HG03575 (cell line): ENCODE measurements at regions not wholly inside any gene's neighbourhood (a gene's known extent, or its start where the extent isn't known, plus 50 kb on each side); places are given as distances from the start of the nearest gene placed in this dataset.
A peak's percentile ranks its signal among the peaks of the same experiment; 100 is the strongest.

Source experiments
- ATAC-seq: cut with Tn5 transposase; IDR thresholded peaks from one replicate; pipeline ENCODE4 v1.9.1; 2021; ENCODE audit not compliant: unreplicated experiment, insufficient number of reproducible peaks, low FRiP score; ENCODE audit errors: extremely low read depth

GRCh38 chr1:224503161-224504118, 68.8 kb upstream of the WDR26 start:
- peak; percentile 70 for ATAC-seq

- ATAC-seq = no peak
Measured at GRCh38 chr1:224504297-224505041, 69.9 kb upstream of the WDR26 start.

GRCh38 chr1:224505454-224506093, 71.0 kb upstream of the WDR26 start:
- ATAC-seq = no peak

- ATAC-seq = no peak
Measured at GRCh38 chr1:224506141-224506814, 71.7 kb upstream of the WDR26 start.

GRCh38 chr1:224507771-224508523, 73.3 kb upstream of the WDR26 start:
- no peak for ATAC-seq

GRCh38 chr1:224509907-224510306, 75.3 kb upstream of the WDR26 start:
- no peak for ATAC-seq

- no peak for ATAC-seq
Measured at GRCh38 chr1:224510880-224511645, 76.5 kb upstream of the WDR26 start.

GRCh38 chr1:224512600-224513151, 78.1 kb upstream of the WDR26 start:
- ATAC-seq = no peak

GRCh38 chr1:224513383-224513782, 78.8 kb upstream of the WDR26 start:
- no peak for ATAC-seq

- no peak for ATAC-seq
Measured at GRCh38 chr1:224513787-224514209, 79.2 kb upstream of the WDR26 start.

GRCh38 chr1:224517171-224517570, 82.6 kb upstream of the WDR26 start:
- ATAC-seq = no peak

- ATAC-seq = no peak
Measured at GRCh38 chr1:224518528-224518927, 83.9 kb upstream of the WDR26 start.

GRCh38 chr1:224519874-224520273, 85.3 kb upstream of the WDR26 start:
- no peak for ATAC-seq

- ATAC-seq = no peak
Measured at GRCh38 chr1:224520808-224521207, 86.2 kb upstream of the WDR26 start.

- ATAC-seq = no peak
Measured at GRCh38 chr1:224521904-224522734, 87.5 kb upstream of the WDR26 start.

GRCh38 chr1:224523676-224524075, 89.1 kb upstream of the WDR26 start:
- no peak for ATAC-seq

GRCh38 chr1:224524679-224525078, 90.1 kb upstream of the WDR26 start:
- ATAC-seq = no peak
